ENCODE measurements at regions not wholly inside any gene's neighbourhood (a gene's known extent, or its start where the extent isn't known, plus 50 kb on each side); places are given as distances from the start of the nearest gene placed in this dataset.

DNA sequence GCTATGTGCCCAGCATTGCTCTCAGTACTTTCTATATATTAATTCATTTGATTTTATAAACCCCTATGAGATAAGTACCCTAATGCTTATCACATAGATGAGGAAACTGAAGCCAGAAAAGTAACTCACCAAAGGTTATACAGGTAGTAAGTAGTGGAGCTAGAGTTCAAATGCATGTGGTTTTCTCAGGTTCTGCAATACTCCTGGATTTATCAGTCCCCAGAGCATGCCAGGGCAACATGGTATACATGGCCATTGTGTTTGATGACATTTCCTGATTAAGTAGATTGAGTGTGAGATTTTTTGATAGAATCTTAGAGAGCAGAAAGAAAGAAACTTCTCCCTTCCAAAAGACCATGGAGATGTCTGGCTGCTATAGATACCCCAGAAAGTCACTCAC, 233.1 kb downstream of the IKZF2 start (continued):
- TF ChIP-seq, protein P1, sequence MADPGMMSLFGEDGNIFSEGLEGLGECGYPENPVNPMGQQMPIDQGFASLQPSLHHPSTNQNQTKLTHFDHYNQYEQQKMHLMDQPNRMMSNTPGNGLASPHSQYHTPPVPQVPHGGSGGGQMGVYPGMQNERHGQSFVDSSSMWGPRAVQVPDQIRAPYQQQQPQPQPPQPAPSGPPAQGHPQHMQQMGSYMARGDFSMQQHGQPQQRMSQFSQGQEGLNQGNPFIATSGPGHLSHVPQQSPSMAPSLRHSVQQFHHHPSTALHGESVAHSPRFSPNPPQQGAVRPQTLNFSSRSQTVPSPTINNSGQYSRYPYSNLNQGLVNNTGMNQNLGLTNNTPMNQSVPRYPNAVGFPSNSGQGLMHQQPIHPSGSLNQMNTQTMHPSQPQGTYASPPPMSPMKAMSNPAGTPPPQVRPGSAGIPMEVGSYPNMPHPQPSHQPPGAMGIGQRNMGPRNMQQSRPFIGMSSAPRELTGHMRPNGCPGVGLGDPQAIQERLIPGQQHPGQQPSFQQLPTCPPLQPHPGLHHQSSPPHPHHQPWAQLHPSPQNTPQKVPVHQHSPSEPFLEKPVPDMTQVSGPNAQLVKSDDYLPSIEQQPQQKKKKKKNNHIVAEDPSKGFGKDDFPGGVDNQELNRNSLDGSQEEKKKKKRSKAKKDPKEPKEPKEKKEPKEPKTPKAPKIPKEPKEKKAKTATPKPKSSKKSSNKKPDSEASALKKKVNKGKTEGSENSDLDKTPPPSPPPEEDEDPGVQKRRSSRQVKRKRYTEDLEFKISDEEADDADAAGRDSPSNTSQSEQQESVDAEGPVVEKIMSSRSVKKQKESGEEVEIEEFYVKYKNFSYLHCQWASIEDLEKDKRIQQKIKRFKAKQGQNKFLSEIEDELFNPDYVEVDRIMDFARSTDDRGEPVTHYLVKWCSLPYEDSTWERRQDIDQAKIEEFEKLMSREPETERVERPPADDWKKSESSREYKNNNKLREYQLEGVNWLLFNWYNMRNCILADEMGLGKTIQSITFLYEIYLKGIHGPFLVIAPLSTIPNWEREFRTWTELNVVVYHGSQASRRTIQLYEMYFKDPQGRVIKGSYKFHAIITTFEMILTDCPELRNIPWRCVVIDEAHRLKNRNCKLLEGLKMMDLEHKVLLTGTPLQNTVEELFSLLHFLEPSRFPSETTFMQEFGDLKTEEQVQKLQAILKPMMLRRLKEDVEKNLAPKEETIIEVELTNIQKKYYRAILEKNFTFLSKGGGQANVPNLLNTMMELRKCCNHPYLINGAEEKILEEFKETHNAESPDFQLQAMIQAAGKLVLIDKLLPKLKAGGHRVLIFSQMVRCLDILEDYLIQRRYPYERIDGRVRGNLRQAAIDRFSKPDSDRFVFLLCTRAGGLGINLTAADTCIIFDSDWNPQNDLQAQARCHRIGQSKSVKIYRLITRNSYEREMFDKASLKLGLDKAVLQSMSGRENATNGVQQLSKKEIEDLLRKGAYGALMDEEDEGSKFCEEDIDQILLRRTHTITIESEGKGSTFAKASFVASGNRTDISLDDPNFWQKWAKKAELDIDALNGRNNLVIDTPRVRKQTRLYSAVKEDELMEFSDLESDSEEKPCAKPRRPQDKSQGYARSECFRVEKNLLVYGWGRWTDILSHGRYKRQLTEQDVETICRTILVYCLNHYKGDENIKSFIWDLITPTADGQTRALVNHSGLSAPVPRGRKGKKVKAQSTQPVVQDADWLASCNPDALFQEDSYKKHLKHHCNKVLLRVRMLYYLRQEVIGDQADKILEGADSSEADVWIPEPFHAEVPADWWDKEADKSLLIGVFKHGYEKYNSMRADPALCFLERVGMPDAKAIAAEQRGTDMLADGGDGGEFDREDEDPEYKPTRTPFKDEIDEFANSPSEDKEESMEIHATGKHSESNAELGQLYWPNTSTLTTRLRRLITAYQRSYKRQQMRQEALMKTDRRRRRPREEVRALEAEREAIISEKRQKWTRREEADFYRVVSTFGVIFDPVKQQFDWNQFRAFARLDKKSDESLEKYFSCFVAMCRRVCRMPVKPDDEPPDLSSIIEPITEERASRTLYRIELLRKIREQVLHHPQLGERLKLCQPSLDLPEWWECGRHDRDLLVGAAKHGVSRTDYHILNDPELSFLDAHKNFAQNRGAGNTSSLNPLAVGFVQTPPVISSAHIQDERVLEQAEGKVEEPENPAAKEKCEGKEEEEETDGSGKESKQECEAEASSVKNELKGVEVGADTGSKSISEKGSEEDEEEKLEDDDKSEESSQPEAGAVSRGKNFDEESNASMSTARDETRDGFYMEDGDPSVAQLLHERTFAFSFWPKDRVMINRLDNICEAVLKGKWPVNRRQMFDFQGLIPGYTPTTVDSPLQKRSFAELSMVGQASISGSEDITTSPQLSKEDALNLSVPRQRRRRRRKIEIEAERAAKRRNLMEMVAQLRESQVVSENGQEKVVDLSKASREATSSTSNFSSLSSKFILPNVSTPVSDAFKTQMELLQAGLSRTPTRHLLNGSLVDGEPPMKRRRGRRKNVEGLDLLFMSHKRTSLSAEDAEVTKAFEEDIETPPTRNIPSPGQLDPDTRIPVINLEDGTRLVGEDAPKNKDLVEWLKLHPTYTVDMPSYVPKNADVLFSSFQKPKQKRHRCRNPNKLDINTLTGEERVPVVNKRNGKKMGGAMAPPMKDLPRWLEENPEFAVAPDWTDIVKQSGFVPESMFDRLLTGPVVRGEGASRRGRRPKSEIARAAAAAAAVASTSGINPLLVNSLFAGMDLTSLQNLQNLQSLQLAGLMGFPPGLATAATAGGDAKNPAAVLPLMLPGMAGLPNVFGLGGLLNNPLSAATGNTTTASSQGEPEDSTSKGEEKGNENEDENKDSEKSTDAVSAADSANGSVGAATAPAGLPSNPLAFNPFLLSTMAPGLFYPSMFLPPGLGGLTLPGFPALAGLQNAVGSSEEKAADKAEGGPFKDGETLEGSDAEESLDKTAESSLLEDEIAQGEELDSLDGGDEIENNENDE (IDR thresholded peaks at IDR 0.05; ENCODE audit: low read depth, low read length), result no peak
- TF ChIP-seq MBD2 (IDR thresholded peaks at IDR 0.05; ENCODE audit: borderline replicate concordance, low read depth), result no peak
- no peak for TF ChIP-seq PTTG1 (tag; IDR thresholded peaks at IDR 0.05; ENCODE audit: low read depth)
- TF ChIP-seq ZFP30 (CRISPR knock-in tag; IDR thresholded peaks at IDR 0.05; ENCODE audit: borderline replicate concordance), result no peak

Measured in K562 (cell line).